Neural cell (in vitro differentiated cells): ENCODE measurements at regions not wholly inside any gene's neighbourhood (a gene's known extent, or its start where the extent isn't known, plus 50 kb on each side); places are given as distances from the start of the nearest gene placed in this dataset.

Source experiments
- H2AFZ ChIP-seq: fragments of 200-600, 300-800 bp; sonication (generic), shearing (Covaris generic); 2 replicates; pipeline ENCODE4 v1.6.0; 2014; ENCODE audit warnings: low read depth, mild to moderate bottlenecking, antibody characterized with exemption, low read length, moderate library complexity
- H3F3A ChIP-seq: fragments of 200-600 bp; shearing (Covaris generic); 2 replicates; pipeline ENCODE4 v1.6.1; 2016; ENCODE audit warnings: mild to moderate bottlenecking, moderate library complexity, mixed read lengths, antibody characterized with exemption, low read length; ENCODE audit not compliant: insufficient read depth, poor library complexity, severe bottlenecking
- H3K27ac ChIP-seq: fragments of 200-600, 300-800 bp; sonication (generic), shearing (Covaris generic); 2 replicates; pipeline ENCODE4 v1.5.1; 2014; ENCODE audit warnings: mild to moderate bottlenecking, low read length, moderate library complexity
- H3K27me3 ChIP-seq: fragments of 300-800, 200-600 bp; sonication (generic), shearing (Covaris generic); 2 replicates; pipeline ENCODE4 v1.6.0; 2014; ENCODE audit warnings: mild to moderate bottlenecking, low read depth, low read length, moderate library complexity; ENCODE audit not compliant: insufficient read depth
- H3K36me3 ChIP-seq: fragments of 300-800, 200-600 bp; sonication (generic), shearing (Covaris generic); 2 replicates; pipeline ENCODE4 v1.5.1; 2014; ENCODE audit warnings: mild to moderate bottlenecking, antibody characterized with exemption, low read length, moderate library complexity; ENCODE audit not compliant: insufficient read depth
- H3K4me2 ChIP-seq: fragments of 300-800, 200-600 bp; sonication (generic), shearing (Covaris generic); 2 replicates; pipeline ENCODE4 v1.6.0; 2014; ENCODE audit warnings: mild to moderate bottlenecking, low read length
- H3K4me3 ChIP-seq: fragments of 300-800, 200-600 bp; sonication (generic), shearing (Covaris generic); 2 replicates; pipeline ENCODE4 v1.5.1; 2014; ENCODE audit warnings: mild to moderate bottlenecking, low read length, moderate library complexity
- H3K79me2 ChIP-seq: fragments of 200-600 bp; shearing (Covaris generic); replicated peaks from 2 replicates; pipeline ENCODE4 v1.6.0; 2014; ENCODE audit warnings: mild to moderate bottlenecking, low read length, moderate library complexity; ENCODE audit not compliant: insufficient read depth
- H3K9ac ChIP-seq: fragments of 300-800, 200-600 bp; sonication (generic), shearing (Covaris generic); 2 replicates; pipeline ENCODE4 v1.6.1; 2016; ENCODE audit warnings: mild to moderate bottlenecking, low read length, mixed read lengths
- H3K9me2 ChIP-seq: fragments of 200-600 bp; shearing (Covaris generic); 2 replicates; pipeline ENCODE4 v1.6.1; 2016; ENCODE audit warnings: mild to moderate bottlenecking, low read length, mixed read lengths; ENCODE audit not compliant: insufficient read depth
- H3K9me3 ChIP-seq: fragments of 200-600, 300-800 bp; sonication (generic), shearing (Covaris generic); 2 replicates; pipeline ENCODE4 v1.6.1; 2016; ENCODE audit warnings: mild to moderate bottlenecking, mixed run types, low read length, moderate library complexity, mixed read lengths
- H4K20me1 ChIP-seq: fragments of 200-600 bp; shearing (Covaris generic); 2 replicates; pipeline ENCODE4 v1.6.1; 2016; ENCODE audit warnings: mild to moderate bottlenecking, mixed run types; ENCODE audit not compliant: insufficient read depth
- EP300 ChIP-seq: fragments of 450-650 bp; conservative IDR thresholded peaks from 2 replicates; pipeline ENCODE4 v1.6.1; 2014; ENCODE audit warnings: antibody characterized with exemption, mild to moderate bottlenecking, moderate library complexity; ENCODE audit not compliant: poor library complexity, severe bottlenecking
- EZH2 ChIP-seq: fragments of 200-600, 300-800 bp; shearing (Covaris generic), sonication (generic); IDR thresholded peaks from 2 replicates; pipeline ENCODE4 v1.6.1; 2014; ENCODE audit warnings: antibody characterized with exemption, low read length, borderline replicate concordance, mild to moderate bottlenecking; ENCODE audit not compliant: insufficient read depth, poor library complexity, severe bottlenecking
- MXI1 ChIP-seq: fragments of 450-650 bp; conservative IDR thresholded peaks from 2 replicates; pipeline ENCODE4 v1.6.1; 2014; ENCODE audit warnings: antibody characterized with exemption, mild to moderate bottlenecking; ENCODE audit not compliant: poor library complexity, severe bottlenecking
- POLR2AphosphoS5 ChIP-seq: IDR thresholded peaks from 2 replicates; pipeline ENCODE4 v1.6.1; 2012
- RAD21 ChIP-seq: fragments of 450-650 bp; conservative IDR thresholded peaks from 2 replicates; pipeline ENCODE4 v1.6.1; 2014; ENCODE audit warnings: antibody characterized with exemption, mild to moderate bottlenecking, moderate library complexity
- REST ChIP-seq: IDR thresholded peaks from 2 replicates; pipeline ENCODE4 v1.6.1; 2012; ENCODE audit warnings: borderline replicate concordance
- SMC3 ChIP-seq: fragments of 450-650 bp; conservative IDR thresholded peaks from 2 replicates; pipeline ENCODE4 v1.6.1; 2014; ENCODE audit warnings: antibody characterized with exemption, mild to moderate bottlenecking, moderate library complexity; ENCODE audit not compliant: poor library complexity
- TAF1 ChIP-seq: IDR thresholded peaks from 2 replicates; pipeline ENCODE4 v1.6.1; 2012; ENCODE audit warnings: low read depth
- TF ChIP-seq, protein P1 (sequence below): fragments of 450-650 bp; IDR thresholded peaks from 2 replicates; pipeline ENCODE4 v1.5.1; 2014; ENCODE audit warnings: antibody characterized with exemption, mild to moderate bottlenecking, moderate library complexity; ENCODE audit not compliant: poor library complexity, severe bottlenecking

DNA sequence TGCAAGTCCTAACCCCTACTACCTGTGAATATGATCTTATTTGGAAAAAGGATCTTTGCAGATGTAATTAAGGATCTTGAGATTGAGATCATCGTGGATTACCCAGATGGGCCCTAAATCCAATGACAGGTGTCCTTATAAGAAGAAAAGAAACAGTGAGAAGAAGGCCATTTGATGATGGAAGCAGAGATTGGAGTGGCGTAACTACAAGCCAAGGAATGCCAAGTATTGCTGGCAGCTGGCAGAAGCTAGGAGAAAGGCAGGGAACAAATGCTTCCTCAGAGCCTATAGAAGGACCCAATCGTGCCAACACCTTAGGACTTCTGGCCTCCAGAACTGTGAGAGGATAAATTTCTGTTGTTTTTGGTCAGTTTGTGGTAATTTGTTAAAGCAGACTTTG is 70.1 kb upstream of the PALM2AKAP2 start:
- TF ChIP-seq TAF1 (no peak), EP300 (no peak), POLR2AphosphoS5 (no peak), MXI1 (no peak), EZH2 (no peak), RAD21 (no peak), REST (no peak), SMC3 (no peak)
- TF ChIP-seq, protein P1, sequence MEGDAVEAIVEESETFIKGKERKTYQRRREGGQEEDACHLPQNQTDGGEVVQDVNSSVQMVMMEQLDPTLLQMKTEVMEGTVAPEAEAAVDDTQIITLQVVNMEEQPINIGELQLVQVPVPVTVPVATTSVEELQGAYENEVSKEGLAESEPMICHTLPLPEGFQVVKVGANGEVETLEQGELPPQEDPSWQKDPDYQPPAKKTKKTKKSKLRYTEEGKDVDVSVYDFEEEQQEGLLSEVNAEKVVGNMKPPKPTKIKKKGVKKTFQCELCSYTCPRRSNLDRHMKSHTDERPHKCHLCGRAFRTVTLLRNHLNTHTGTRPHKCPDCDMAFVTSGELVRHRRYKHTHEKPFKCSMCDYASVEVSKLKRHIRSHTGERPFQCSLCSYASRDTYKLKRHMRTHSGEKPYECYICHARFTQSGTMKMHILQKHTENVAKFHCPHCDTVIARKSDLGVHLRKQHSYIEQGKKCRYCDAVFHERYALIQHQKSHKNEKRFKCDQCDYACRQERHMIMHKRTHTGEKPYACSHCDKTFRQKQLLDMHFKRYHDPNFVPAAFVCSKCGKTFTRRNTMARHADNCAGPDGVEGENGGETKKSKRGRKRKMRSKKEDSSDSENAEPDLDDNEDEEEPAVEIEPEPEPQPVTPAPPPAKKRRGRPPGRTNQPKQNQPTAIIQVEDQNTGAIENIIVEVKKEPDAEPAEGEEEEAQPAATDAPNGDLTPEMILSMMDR = no peak
- H2AFZ ChIP-seq = no peak overlapping the region
- H3K79me2 ChIP-seq = no peaks in the 10 kb centered on the region
- no peaks in the 10 kb centered on the region for H3K27me3 ChIP-seq
- H3K9me2 ChIP-seq = no peaks in the 10 kb centered on the region
- H3K4me2 ChIP-seq = no peak overlapping the region
- H4K20me1 ChIP-seq = no peaks in the 10 kb centered on the region
- H3F3A ChIP-seq = no peaks in the 10 kb centered on the region
- H3K9me3 ChIP-seq = no peaks in the 10 kb centered on the region
- no peaks in the 10 kb centered on the region for H3K36me3 ChIP-seq
- no peak overlapping the region for H3K9ac ChIP-seq
- no peak overlapping the region for H3K4me3 ChIP-seq
- H3K27ac ChIP-seq = no peak overlapping the region

- H3K79me2 ChIP-seq = no peaks in the 10 kb centered on the region
- no peaks in the 10 kb centered on the region for H4K20me1 ChIP-seq
- no peak overlapping the region for H2AFZ ChIP-seq
- no peaks in the 10 kb centered on the region for H3K36me3 ChIP-seq
- no peaks in the 10 kb centered on the region for H3K9me2 ChIP-seq
- no peaks in the 10 kb centered on the region for H3F3A ChIP-seq
- H3K9me3 ChIP-seq = no peaks in the 10 kb centered on the region
- no peak overlapping the region for H3K9ac ChIP-seq
- no peak overlapping the region for H3K4me2 ChIP-seq
- H3K4me3 ChIP-seq = no peak overlapping the region
- TF ChIP-seq, protein P1 = no peak
- no peak for TF ChIP-seq EP300
- no peak for TF ChIP-seq TAF1
- no peak for TF ChIP-seq EZH2
- TF ChIP-seq POLR2AphosphoS5 = no peak
- TF ChIP-seq MXI1 = no peak
- TF ChIP-seq RAD21 = no peak
- no peak for TF ChIP-seq REST
- TF ChIP-seq SMC3 = no peak
- H3K27me3 ChIP-seq = no peaks in the 10 kb centered on the region
- H3K27ac ChIP-seq = no peak overlapping the region
These were observed 69.2 kb upstream of the PALM2AKAP2 start for GRCh38 chr9:109710830-109711229.
